NCI-H187 (cell line): ENCODE measurements at regions not wholly inside any gene's neighbourhood (a gene's known extent, or its start where the extent isn't known, plus 50 kb on each side); places are given as distances from the start of the nearest gene placed in this dataset.

Source experiments
- DNase-seq, 2 experiments: peaks; one replicate each; lab custom pipeline; 2025; lab: John Stamatoyannopoulos, UW

GRCh38 chr18:64615021-64615420 lies 466.1 kb upstream of the LINC00305 start:
- DNase-seq, result no peak

- no peak for DNase-seq
These were observed 465.6 kb upstream of the LINC00305 start for GRCh38 chr18:64614446-64614845.

- DNase-seq, result no peak
These were observed 443.4 kb upstream of the LINC00305 start for GRCh38 chr18:64592246-64592645.

- no peak for DNase-seq
These were observed 440.1 kb upstream of the LINC00305 start for GRCh38 chr18:64589000-64589399.

- DNase-seq, result no peak
These were observed 417.6 kb upstream of the LINC00305 start for GRCh38 chr18:64566456-64566855.

- DNase-seq, result no peak
These were observed 413.8 kb upstream of the LINC00305 start for GRCh38 chr18:64562651-64563050.

GRCh38 chr18:64546451-64546850 lies 397.6 kb upstream of the LINC00305 start:
- DNase-seq, result no peak

GRCh38 chr18:64539847-64540246 lies 391.0 kb upstream of the LINC00305 start:
- no peak for DNase-seq

- no peak for DNase-seq
These were observed 379.8 kb upstream of the LINC00305 start for GRCh38 chr18:64528646-64529045.

- no peak for DNase-seq
These were observed 370.3 kb upstream of the LINC00305 start for GRCh38 chr18:64519201-64519600.

GRCh38 chr18:64518191-64518590 lies 369.3 kb upstream of the LINC00305 start:
- no peak for DNase-seq

- DNase-seq, result no peak
These were observed 364.5 kb upstream of the LINC00305 start for GRCh38 chr18:64513401-64513800.

GRCh38 chr18:64490207-64490606 lies 341.3 kb upstream of the LINC00305 start:
- no peak for DNase-seq

GRCh38 chr18:64488698-64489097 lies 339.8 kb upstream of the LINC00305 start:
- DNase-seq, result no peak

- DNase-seq, result no peak
These were observed 325.9 kb upstream of the LINC00305 start for GRCh38 chr18:64474773-64475172.

- DNase-seq, result no peak
These were observed 325.4 kb upstream of the LINC00305 start for GRCh38 chr18:64474255-64474654.

GRCh38 chr18:64449434-64449833 lies 300.5 kb upstream of the LINC00305 start:
- no peak for DNase-seq

- no peak for DNase-seq
These were observed 295.9 kb upstream of the LINC00305 start for GRCh38 chr18:64444819-64445218.

- DNase-seq, result no peak
These were observed 289.3 kb upstream of the LINC00305 start for GRCh38 chr18:64438178-64438577.

- DNase-seq, result no peak
These were observed 287.2 kb upstream of the LINC00305 start for GRCh38 chr18:64436111-64436510.

- no peak for DNase-seq
These were observed 270.3 kb upstream of the LINC00305 start for GRCh38 chr18:64419156-64419555.

- DNase-seq, result no peak
These were observed 268.1 kb upstream of the LINC00305 start for GRCh38 chr18:64416990-64417389.

GRCh38 chr18:64415218-64415617 lies 266.3 kb upstream of the LINC00305 start:
- DNase-seq, result no peak

- DNase-seq, result no peak
These were observed 261.8 kb upstream of the LINC00305 start for GRCh38 chr18:64410685-64411084.

- no peak for DNase-seq
These were observed 260.6 kb upstream of the LINC00305 start for GRCh38 chr18:64409511-64409910.
